Panc1 (cell line): ENCODE measurements at regions not wholly inside any gene's neighbourhood (a gene's known extent, or its start where the extent isn't known, plus 50 kb on each side); places are given as distances from the start of the nearest gene placed in this dataset.

Experiments used
- POLR2AphosphoS5 ChIP-seq: IDR thresholded peaks from 2 replicates; pipeline ENCODE4 v1.6.1; 2012; ENCODE audit warnings: mild to moderate bottlenecking, low read depth, low read length, moderate library complexity
- REST ChIP-seq, 2 experiments: IDR thresholded peaks; 2 replicates each; pipeline ENCODE4 v1.6.1; 2011 to 2012; ENCODE audit warnings: low read depth in 2 of 2, control low read depth in 1 of 2, low read length in 1 of 2, mild to moderate bottlenecking in 1 of 2, moderate library complexity in 1 of 2; ENCODE audit not compliant: insufficient read depth in 1 of 2
- TCF7L2 ChIP-seq: IDR thresholded peaks from 2 replicates; pipeline ENCODE4 v1.6.1; 2011; ENCODE audit warnings: mild to moderate bottlenecking, low read depth, low read length, inconsistent platforms
- TF ChIP-seq, protein P1 (sequence below): fragments of 450-650 bp; IDR thresholded peaks from 2 replicates; pipeline ENCODE4 v1.5.1; 2017; ENCODE audit warnings: mild to moderate bottlenecking

GRCh38 chr15:72927451-72927850 is 124.8 kb upstream of the NEO1 start:
- TF ChIP-seq, protein P1, sequence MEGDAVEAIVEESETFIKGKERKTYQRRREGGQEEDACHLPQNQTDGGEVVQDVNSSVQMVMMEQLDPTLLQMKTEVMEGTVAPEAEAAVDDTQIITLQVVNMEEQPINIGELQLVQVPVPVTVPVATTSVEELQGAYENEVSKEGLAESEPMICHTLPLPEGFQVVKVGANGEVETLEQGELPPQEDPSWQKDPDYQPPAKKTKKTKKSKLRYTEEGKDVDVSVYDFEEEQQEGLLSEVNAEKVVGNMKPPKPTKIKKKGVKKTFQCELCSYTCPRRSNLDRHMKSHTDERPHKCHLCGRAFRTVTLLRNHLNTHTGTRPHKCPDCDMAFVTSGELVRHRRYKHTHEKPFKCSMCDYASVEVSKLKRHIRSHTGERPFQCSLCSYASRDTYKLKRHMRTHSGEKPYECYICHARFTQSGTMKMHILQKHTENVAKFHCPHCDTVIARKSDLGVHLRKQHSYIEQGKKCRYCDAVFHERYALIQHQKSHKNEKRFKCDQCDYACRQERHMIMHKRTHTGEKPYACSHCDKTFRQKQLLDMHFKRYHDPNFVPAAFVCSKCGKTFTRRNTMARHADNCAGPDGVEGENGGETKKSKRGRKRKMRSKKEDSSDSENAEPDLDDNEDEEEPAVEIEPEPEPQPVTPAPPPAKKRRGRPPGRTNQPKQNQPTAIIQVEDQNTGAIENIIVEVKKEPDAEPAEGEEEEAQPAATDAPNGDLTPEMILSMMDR = no peak
- TF ChIP-seq TCF7L2 (no peak), REST (IDR thresholded peaks at IDR 0.05; ENCODE audit: insufficient read depth in 1 of 2, low read depth in 2 of 2, low read length in 1 of 2) (no peak), POLR2AphosphoS5 (no peak)
